ENCODE measurements at regions not wholly inside any gene's neighbourhood (a gene's known extent, or its start where the extent isn't known, plus 50 kb on each side); places are given as distances from the start of the nearest gene placed in this dataset.
"Not testable (repeated sequence)": the region's sequence is repeated elsewhere in the genome, so short reads cannot be mapped to it uniquely, and the experiment has no call there.

- no peak for DNase-seq (ENCODE audit: low read depth)
- Histone ChIP-seq H3K9me3 (ENCODE audit: control insufficient read depth, low read length) (no peaks in the 10 kb centered on the region), H3K4me3 (ENCODE audit: low read length) (no peak overlapping the region), H3K9ac (ENCODE audit: low read length) (no peak overlapping the region), H3K36me3 (ENCODE audit: control insufficient read depth, insufficient read depth, low read length, severe bottlenecking) (no peaks in the 10 kb centered on the region), H3K4me1 (ENCODE audit: control insufficient read depth, insufficient read depth, low read length) (no peaks in the 10 kb centered on the region), H3K27me3 (replicated peaks; ENCODE audit: control insufficient read depth, insufficient read depth, low read length) (peaks cover 59% of the 10 kb centered on the region)
Measured at GRCh38 chr10:71081912-71082311, 130.5 kb upstream of the UNC5B start.

- H3K9ac ChIP-seq (ENCODE audit: low read length) = no peak overlapping the region
- H3K36me3 ChIP-seq (ENCODE audit: control insufficient read depth, insufficient read depth, low read length, severe bottlenecking) = no peaks in the 10 kb centered on the region
- no peaks in the 10 kb centered on the region for H3K9me3 ChIP-seq (ENCODE audit: control insufficient read depth, low read length)
- H3K4me3 ChIP-seq (ENCODE audit: low read length) = no peak overlapping the region
- no peaks in the 10 kb centered on the region for H3K4me1 ChIP-seq (ENCODE audit: control insufficient read depth, insufficient read depth, low read length)
- DNase-seq (ENCODE audit: low read depth) = no peak
- H3K27me3 ChIP-seq (replicated peaks; ENCODE audit: control insufficient read depth, insufficient read depth, low read length) = peaks cover 56% of the 10 kb centered on the region
Measured at GRCh38 chr10:71082960-71083715, 129.2 kb upstream of the UNC5B start.

GRCh38 chr10:71083716-71083975 lies 128.7 kb upstream of the UNC5B start:
- no peak for DNase-seq (ENCODE audit: low read depth)
- H3K36me3 ChIP-seq (ENCODE audit: control insufficient read depth, insufficient read depth, low read length, severe bottlenecking) = no peaks in the 10 kb centered on the region
- H3K27me3 ChIP-seq (replicated peaks; ENCODE audit: control insufficient read depth, insufficient read depth, low read length) = peaks cover 53% of the 10 kb centered on the region
- H3K9ac ChIP-seq (ENCODE audit: low read length) = no peak overlapping the region
- no peaks in the 10 kb centered on the region for H3K9me3 ChIP-seq (ENCODE audit: control insufficient read depth, low read length)
- H3K4me3 ChIP-seq (ENCODE audit: low read length) = no peak overlapping the region
- no peaks in the 10 kb centered on the region for H3K4me1 ChIP-seq (ENCODE audit: control insufficient read depth, insufficient read depth, low read length)

GRCh38 chr10:71084061-71084817 lies 128.1 kb upstream of the UNC5B start:
- Histone ChIP-seq H3K27me3 (replicated peaks; ENCODE audit: control insufficient read depth, insufficient read depth, low read length) (peaks cover 56% of the 10 kb centered on the region), H3K4me3 (ENCODE audit: low read length) (no peak overlapping the region), H3K9ac (ENCODE audit: low read length) (no peak overlapping the region), H3K36me3 (ENCODE audit: control insufficient read depth, insufficient read depth, low read length, severe bottlenecking) (no peaks in the 10 kb centered on the region), H3K9me3 (ENCODE audit: control insufficient read depth, low read length) (no peaks in the 10 kb centered on the region), H3K4me1 (ENCODE audit: control insufficient read depth, insufficient read depth, low read length) (no peaks in the 10 kb centered on the region)
- DNase-seq (ENCODE audit: low read depth) = no peak

GRCh38 chr10:71084818-71085126 lies 127.6 kb upstream of the UNC5B start:
- H3K4me1 ChIP-seq (ENCODE audit: control insufficient read depth, insufficient read depth, low read length) = no peaks in the 10 kb centered on the region
- H3K4me3 ChIP-seq (ENCODE audit: low read length) = no peak overlapping the region
- DNase-seq (ENCODE audit: low read depth) = no peak
- H3K36me3 ChIP-seq (ENCODE audit: control insufficient read depth, insufficient read depth, low read length, severe bottlenecking) = no peaks in the 10 kb centered on the region
- no peaks in the 10 kb centered on the region for H3K9me3 ChIP-seq (ENCODE audit: control insufficient read depth, low read length)
- no peak overlapping the region for H3K9ac ChIP-seq (ENCODE audit: low read length)
- peaks cover 56% of the 10 kb centered on the region for H3K27me3 ChIP-seq (replicated peaks; ENCODE audit: control insufficient read depth, insufficient read depth, low read length)

- Histone ChIP-seq H3K36me3 (ENCODE audit: control insufficient read depth, insufficient read depth, low read length, severe bottlenecking) (no peaks in the 10 kb centered on the region), H3K4me3 (ENCODE audit: low read length) (no peak overlapping the region), H3K27me3 (replicated peaks; ENCODE audit: control insufficient read depth, insufficient read depth, low read length) (peaks cover 55% of the 10 kb centered on the region), H3K9ac (ENCODE audit: low read length) (no peak overlapping the region), H3K4me1 (ENCODE audit: control insufficient read depth, insufficient read depth, low read length) (no peaks in the 10 kb centered on the region), H3K9me3 (ENCODE audit: control insufficient read depth, low read length) (no peaks in the 10 kb centered on the region)
- DNase-seq (ENCODE audit: low read depth) = no peak
Measured at GRCh38 chr10:71085689-71086438, 126.5 kb upstream of the UNC5B start.

- Histone ChIP-seq H3K9me3 (ENCODE audit: control insufficient read depth, low read length) (no peaks in the 10 kb centered on the region), H3K36me3 (ENCODE audit: control insufficient read depth, insufficient read depth, low read length, severe bottlenecking) (no peaks in the 10 kb centered on the region), H3K4me3 (ENCODE audit: low read length) (no peak overlapping the region), H3K9ac (ENCODE audit: low read length) (no peak overlapping the region), H3K27me3 (replicated peaks; ENCODE audit: control insufficient read depth, insufficient read depth, low read length) (peaks cover 52% of the 10 kb centered on the region), H3K4me1 (ENCODE audit: control insufficient read depth, insufficient read depth, low read length) (no peaks in the 10 kb centered on the region)
- DNase-seq (ENCODE audit: low read depth) = no peak
Measured at GRCh38 chr10:71086439-71087080, 125.8 kb upstream of the UNC5B start.

- peaks cover 46% of the 10 kb centered on the region for H3K27me3 ChIP-seq (replicated peaks; ENCODE audit: control insufficient read depth, insufficient read depth, low read length)
- H3K4me3 ChIP-seq (ENCODE audit: low read length) = no peak overlapping the region
- DNase-seq (ENCODE audit: low read depth) = no peak
- no peaks in the 10 kb centered on the region for H3K4me1 ChIP-seq (ENCODE audit: control insufficient read depth, insufficient read depth, low read length)
- H3K9ac ChIP-seq (ENCODE audit: low read length) = no peak overlapping the region
- H3K36me3 ChIP-seq (ENCODE audit: control insufficient read depth, insufficient read depth, low read length, severe bottlenecking) = no peaks in the 10 kb centered on the region
- no peaks in the 10 kb centered on the region for H3K9me3 ChIP-seq (ENCODE audit: control insufficient read depth, low read length)
Measured at GRCh38 chr10:71087622-71088021, 124.7 kb upstream of the UNC5B start.

- Histone ChIP-seq H3K4me3 (ENCODE audit: low read length) (no peak overlapping the region), H3K36me3 (ENCODE audit: control insufficient read depth, insufficient read depth, low read length, severe bottlenecking) (no peaks in the 10 kb centered on the region), H3K27me3 (replicated peaks; ENCODE audit: control insufficient read depth, insufficient read depth, low read length) (peaks cover 48% of the 10 kb centered on the region), H3K4me1 (ENCODE audit: control insufficient read depth, insufficient read depth, low read length) (no peaks in the 10 kb centered on the region), H3K9ac (ENCODE audit: low read length) (no peak overlapping the region), H3K9me3 (ENCODE audit: control insufficient read depth, low read length) (no peaks in the 10 kb centered on the region)
- DNase-seq (ENCODE audit: low read depth) = no peak
Measured at GRCh38 chr10:71088054-71088453, 124.3 kb upstream of the UNC5B start.

- not testable (repeated sequence) for H3K4me1 ChIP-seq (ENCODE audit: control insufficient read depth, insufficient read depth, low read length); H3K36me3 ChIP-seq (ENCODE audit: control insufficient read depth, insufficient read depth, low read length, severe bottlenecking); H3K4me3 ChIP-seq (ENCODE audit: low read length); H3K9ac ChIP-seq (ENCODE audit: low read length); DNase-seq (ENCODE audit: low read depth); H3K9me3 ChIP-seq (ENCODE audit: control insufficient read depth, low read length)
- peaks cover 53% of the 10 kb centered on the region for H3K27me3 ChIP-seq (replicated peaks; ENCODE audit: control insufficient read depth, insufficient read depth, low read length)
Measured at GRCh38 chr10:71088578-71088977, 123.8 kb upstream of the UNC5B start.

- Histone ChIP-seq H3K36me3 (ENCODE audit: control insufficient read depth, insufficient read depth, low read length, severe bottlenecking) (no peaks in the 10 kb centered on the region), H3K4me1 (ENCODE audit: control insufficient read depth, insufficient read depth, low read length) (no peaks in the 10 kb centered on the region)
Measured at GRCh38 chr10:71089162-71089561, 123.2 kb upstream of the UNC5B start.

More at GRCh38 chr10:71089162-71089561, 123.2 kb upstream of the UNC5B start:
- H3K4me3 ChIP-seq (ENCODE audit: low read length) = no peak overlapping the region
- H3K9ac ChIP-seq (ENCODE audit: low read length) = no peak overlapping the region
- no peak for DNase-seq (ENCODE audit: low read depth)
- H3K27me3 ChIP-seq (replicated peaks; ENCODE audit: control insufficient read depth, insufficient read depth, low read length) = peaks cover 54% of the 10 kb centered on the region
- H3K9me3 ChIP-seq (ENCODE audit: control insufficient read depth, low read length) = peaks cover 7% of the 10 kb centered on the region
